ENCODE measurements at regions not wholly inside any gene's neighbourhood (a gene's known extent, or its start where the extent isn't known, plus 50 kb on each side); places are given as distances from the start of the nearest gene placed in this dataset.

DNA sequence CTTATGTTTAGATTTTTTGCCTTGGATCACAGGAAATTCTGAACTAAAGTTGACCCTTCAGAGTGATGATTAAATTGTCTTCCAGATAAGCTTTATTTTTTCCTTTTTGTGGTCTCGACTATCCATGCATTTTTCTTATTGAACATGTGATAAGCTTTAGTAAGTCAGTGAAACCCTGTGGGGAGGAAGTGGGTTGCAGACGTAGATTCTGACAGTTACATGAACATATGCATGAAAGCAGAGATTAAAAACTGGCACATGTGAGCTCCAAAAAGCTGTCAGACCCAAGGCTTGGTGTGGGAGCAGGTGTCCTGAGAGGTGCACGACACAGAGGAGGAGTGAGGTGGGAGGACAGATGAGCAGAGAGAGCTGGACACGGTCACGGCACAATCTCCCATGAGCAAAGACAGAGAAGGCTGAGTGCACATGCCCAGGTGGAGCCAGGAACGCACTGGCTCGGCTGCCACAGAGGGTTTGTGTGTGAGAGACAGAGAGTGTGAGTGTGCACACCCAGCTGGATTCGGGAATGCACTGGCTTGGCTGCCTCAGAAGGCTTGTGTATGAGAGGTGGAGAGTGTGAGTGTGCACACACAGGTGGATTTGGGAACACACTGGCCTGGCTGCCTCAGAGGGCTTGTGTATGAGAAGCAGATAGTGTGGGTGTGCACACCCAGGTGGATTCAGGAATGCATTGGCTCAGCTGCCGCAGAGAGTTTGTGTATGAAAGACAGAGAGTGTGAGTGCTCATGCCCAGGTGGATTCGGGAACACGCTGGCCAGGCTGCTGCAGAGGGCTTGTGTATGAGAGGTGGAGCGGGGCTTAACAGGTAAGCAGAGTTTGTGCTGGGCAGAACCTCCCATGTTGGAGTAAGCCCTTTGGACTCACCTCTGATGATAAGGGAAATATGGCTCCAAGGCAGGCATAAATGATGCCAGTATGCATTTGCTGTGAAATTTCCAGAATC lies 849.1 kb upstream of the SALL3 start:
- TF ChIP-seq, protein P1, sequence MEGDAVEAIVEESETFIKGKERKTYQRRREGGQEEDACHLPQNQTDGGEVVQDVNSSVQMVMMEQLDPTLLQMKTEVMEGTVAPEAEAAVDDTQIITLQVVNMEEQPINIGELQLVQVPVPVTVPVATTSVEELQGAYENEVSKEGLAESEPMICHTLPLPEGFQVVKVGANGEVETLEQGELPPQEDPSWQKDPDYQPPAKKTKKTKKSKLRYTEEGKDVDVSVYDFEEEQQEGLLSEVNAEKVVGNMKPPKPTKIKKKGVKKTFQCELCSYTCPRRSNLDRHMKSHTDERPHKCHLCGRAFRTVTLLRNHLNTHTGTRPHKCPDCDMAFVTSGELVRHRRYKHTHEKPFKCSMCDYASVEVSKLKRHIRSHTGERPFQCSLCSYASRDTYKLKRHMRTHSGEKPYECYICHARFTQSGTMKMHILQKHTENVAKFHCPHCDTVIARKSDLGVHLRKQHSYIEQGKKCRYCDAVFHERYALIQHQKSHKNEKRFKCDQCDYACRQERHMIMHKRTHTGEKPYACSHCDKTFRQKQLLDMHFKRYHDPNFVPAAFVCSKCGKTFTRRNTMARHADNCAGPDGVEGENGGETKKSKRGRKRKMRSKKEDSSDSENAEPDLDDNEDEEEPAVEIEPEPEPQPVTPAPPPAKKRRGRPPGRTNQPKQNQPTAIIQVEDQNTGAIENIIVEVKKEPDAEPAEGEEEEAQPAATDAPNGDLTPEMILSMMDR (IDR thresholded peaks at IDR 0.05; ENCODE audit: low read depth, low read length), result no peak
- TF ChIP-seq EZH2phosphoT487 (IDR thresholded peaks at IDR 0.05; ENCODE audit: low read depth), result no peak
